ENCODE measurements at regions not wholly inside any gene's neighbourhood (a gene's known extent, or its start where the extent isn't known, plus 50 kb on each side); places are given as distances from the start of the nearest gene placed in this dataset.

DNA sequence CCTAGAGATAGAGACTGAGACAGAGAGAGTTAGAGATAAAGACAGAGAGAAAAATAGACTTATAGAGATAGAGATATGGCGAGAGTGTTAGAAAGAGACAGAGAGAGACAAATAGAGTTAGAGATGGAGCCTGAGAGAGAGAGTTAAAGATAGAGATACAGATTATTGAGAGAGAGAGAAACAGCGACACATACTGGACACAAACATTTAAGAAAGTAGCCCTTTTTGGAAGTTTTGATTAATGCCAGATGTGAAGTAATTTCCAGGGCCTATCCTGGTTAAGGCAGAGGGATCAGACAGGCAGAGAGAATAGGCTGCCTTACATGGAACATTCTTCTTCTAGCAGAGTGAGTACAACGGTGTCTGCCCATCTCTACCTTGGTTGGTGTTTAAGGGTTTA, 311.6 kb upstream of the CDH7 start:
- TF ChIP-seq, protein P1, sequence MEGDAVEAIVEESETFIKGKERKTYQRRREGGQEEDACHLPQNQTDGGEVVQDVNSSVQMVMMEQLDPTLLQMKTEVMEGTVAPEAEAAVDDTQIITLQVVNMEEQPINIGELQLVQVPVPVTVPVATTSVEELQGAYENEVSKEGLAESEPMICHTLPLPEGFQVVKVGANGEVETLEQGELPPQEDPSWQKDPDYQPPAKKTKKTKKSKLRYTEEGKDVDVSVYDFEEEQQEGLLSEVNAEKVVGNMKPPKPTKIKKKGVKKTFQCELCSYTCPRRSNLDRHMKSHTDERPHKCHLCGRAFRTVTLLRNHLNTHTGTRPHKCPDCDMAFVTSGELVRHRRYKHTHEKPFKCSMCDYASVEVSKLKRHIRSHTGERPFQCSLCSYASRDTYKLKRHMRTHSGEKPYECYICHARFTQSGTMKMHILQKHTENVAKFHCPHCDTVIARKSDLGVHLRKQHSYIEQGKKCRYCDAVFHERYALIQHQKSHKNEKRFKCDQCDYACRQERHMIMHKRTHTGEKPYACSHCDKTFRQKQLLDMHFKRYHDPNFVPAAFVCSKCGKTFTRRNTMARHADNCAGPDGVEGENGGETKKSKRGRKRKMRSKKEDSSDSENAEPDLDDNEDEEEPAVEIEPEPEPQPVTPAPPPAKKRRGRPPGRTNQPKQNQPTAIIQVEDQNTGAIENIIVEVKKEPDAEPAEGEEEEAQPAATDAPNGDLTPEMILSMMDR (conservative IDR thresholded peaks at IDR 0.05) = peak; percentile 47
- H3K27ac ChIP-seq = no peak overlapping the region

DNA sequence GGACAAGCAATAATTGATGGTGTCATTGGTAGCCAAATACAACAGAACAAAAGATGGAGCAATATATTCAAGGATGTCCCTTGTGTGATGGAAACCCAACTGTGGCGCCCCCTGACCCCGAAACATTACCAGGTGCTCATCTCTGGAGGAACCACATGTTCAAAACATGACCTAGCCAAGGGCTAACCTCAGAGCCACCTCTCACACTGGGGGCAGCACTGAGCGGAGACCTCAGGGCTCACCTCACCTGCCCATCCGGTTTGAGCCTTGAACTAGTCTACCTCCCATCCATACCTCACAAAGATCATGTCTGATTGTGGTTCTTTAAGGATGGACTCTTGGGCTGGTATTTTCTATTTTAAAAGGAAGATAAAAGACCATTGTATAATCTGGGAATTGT, 314.4 kb upstream of the CDH7 start:
- H3K27ac ChIP-seq = no peak overlapping the region
- TF ChIP-seq, protein P1 (conservative IDR thresholded peaks at IDR 0.05) = no peak

DNA sequence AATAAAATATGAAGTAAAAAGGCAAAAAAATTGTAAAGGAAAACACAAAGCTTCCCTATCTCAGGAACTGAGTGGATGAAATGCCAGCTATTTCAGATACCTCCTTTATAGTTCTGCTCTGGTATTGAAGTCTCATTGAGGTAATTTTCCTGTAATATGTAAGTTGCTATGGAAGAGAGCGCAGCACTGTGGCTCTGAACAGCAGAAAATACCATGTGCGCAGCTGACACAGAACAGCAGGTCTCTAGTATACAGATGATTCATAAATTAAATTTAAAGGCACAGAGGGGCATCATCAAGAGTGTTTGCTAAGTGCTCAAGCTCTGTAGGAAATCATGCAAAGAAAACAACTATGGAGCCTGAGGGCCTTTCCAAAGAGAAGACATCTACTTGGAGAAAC, 315.3 kb upstream of the CDH7 start:
- TF ChIP-seq, protein P1 (conservative IDR thresholded peaks at IDR 0.05) = no peak
- no peak overlapping the region for H3K27ac ChIP-seq

DNA sequence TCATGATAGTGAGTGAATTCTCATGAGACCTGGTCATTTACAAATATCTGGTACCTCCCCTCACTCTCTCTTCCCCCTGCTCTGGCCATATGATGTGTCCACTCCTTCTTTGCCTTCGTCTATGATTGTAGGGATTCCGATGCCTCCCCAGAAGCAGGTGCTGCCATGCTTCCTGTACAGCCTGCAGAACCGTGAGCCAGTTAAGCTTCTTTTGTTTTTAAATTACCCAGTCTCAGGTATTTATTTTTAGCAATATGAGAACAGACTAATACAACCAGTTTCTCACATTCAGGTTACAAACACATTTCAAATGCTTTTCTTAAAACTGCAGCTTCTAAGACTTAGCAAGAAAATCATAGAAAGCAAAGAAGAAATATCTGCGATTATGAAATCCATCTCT, 321.2 kb upstream of the CDH7 start:
- TF ChIP-seq, protein P1 (conservative IDR thresholded peaks at IDR 0.05) = no peak
- no peak overlapping the region for H3K27ac ChIP-seq

DNA sequence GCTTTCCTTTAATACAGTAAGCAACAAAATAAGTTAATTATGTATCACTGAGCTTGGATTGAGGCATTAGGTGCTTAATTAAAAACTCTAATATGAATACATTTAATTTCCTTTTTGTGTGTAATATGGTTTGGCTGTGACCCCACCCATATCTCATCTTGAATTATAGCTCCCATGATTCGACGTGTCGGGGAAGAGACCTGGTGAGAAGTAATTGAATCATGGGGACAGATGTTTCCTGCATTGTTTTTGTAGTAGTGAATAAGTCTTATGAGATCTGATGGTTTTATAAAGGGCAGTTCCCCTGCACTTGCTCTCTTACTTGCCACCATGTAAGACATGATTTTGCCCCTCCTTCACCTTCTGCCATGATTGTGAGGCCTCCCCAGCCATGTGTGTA, 325.4 kb upstream of the CDH7 start:
- no peak overlapping the region for H3K27ac ChIP-seq
- TF ChIP-seq, protein P1 (conservative IDR thresholded peaks at IDR 0.05) = no peak

DNA sequence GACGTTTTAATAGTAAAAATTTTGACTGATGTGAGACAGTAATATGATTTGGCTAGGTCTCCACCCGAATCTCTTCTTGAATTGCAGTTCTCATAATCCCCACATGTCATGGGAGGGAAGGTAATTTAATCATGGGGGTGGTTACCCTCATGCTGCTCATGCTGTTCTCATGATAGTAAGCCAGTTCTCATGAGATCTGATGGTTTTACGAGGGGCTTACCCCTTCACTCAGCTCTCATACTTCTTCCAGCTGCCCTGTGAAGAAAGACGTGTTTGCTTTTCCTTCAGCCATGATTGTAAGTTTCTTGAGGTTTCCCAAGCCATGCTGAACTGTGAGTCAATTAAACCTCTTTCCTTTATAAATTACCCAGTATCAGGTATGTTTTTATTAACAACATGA, 327.0 kb upstream of the CDH7 start:
- no peak overlapping the region for H3K27ac ChIP-seq
- TF ChIP-seq, protein P1 (conservative IDR thresholded peaks at IDR 0.05) = no peak

DNA sequence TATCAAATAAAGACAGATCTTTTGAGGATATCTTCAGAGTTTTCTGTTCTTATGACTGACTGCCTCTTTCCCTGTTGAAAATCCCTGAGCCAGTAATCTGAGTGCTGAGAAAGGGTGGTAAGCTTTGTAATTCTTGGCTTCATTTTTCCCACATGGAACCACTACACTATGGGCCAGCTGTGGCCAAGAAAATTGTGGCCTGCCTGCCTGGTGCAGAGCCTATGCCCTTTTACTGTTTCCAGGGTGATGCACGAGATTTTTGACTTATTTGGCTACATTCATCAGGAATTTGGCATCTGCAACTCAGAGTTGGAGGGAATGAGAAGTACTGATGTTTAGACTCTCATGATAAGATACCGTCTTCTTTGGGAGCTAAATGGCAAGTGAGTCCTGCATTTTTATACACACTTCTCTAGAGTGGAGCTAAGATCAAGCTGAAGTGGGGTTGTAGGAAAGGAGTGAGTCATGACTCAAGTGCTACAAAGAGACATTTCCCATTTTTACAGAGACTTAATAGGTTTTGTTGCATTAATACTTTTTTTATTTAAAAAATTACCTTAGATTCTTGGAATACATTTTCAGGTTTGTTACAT, 328.2 kb upstream of the CDH7 start:
- TF ChIP-seq, protein P1 (conservative IDR thresholded peaks at IDR 0.05) = no peak

More for the DNA sequence above, 328.2 kb upstream of the CDH7 start:
- no peak overlapping the region for H3K27ac ChIP-seq

Measured in VCaP (cell line).